ENCODE measurements at regions not wholly inside any gene's neighbourhood (a gene's known extent, or its start where the extent isn't known, plus 50 kb on each side); places are given as distances from the start of the nearest gene placed in this dataset.

GRCh38 chr1:61616830-61617229 is 108.1 kb downstream of the TM2D1 start:
- DNase-seq (ENCODE audit: low read depth in 1 of 2, low spot score in 2 of 2) (no peak), FAIRE-seq (no peak)
- Histone ChIP-seq H3K23ac (ENCODE audit: insufficient read length) (no peak overlapping the region), H3K4me2 (ENCODE audit: insufficient read depth in 1 of 2, low read depth in 2 of 2, low read length in 2 of 2) (no peak overlapping the region), H3K9me3 (ENCODE audit: insufficient read depth in 2 of 2, low read depth in 1 of 2, low read length in 1 of 2) (no peaks in the 10 kb centered on the region), H4K91ac (replicated peaks; ENCODE audit: insufficient read length, low read length) (no peak overlapping the region), H2AFZ (ENCODE audit: low read length) (no peak overlapping the region), H3K23me2 (ENCODE audit: low read depth, low read length) (no peaks in the 10 kb centered on the region; the same call in 1 of the 2 replicates), H2BK120ac (replicated peaks; ENCODE audit: low read depth, low read length) (no peak overlapping the region), H4K5ac (ENCODE audit: insufficient read length, low read depth, low read length) (no peak overlapping the region), H3K4me1 (replicated peaks in 1 of 4; ENCODE audit: control insufficient read depth in 3 of 4, insufficient read depth in 4 of 4, low read length in 3 of 4) (peaks cover 0 to 5% (median 0%) of the 10 kb centered on the region in 4 experiments; a peak in 1 of 7 replicates), H3K27me3 (replicated peaks in 1 of 4; ENCODE audit: control insufficient read depth in 3 of 4, extremely low read depth in 1 of 4, insufficient read depth in 3 of 4, low read length in 3 of 4) (no peaks in the 10 kb centered on the region), H3K9ac (replicated peaks in 1 of 4; ENCODE audit: extremely low read depth in 1 of 4, low read depth in 3 of 4, low read length in 3 of 4) (no peak overlapping the region), H3K4me3 (ENCODE audit: extremely low read depth in 1 of 4, insufficient read depth in 2 of 4, low read depth in 3 of 4, low read length in 4 of 4) (no peak overlapping the region), H3K27ac (ENCODE audit: low read depth, low read length) (no peak overlapping the region), H4K8ac (ENCODE audit: extremely low read depth, insufficient read depth, low read length) (no peak overlapping the region), H2BK15ac (ENCODE audit: low read length) (no peak overlapping the region), H3K14ac (ENCODE audit: insufficient read length) (no peak overlapping the region), H3K36me3 (ENCODE audit: control insufficient read depth in 2 of 4, insufficient read depth in 4 of 4, low read length in 3 of 4) (no peaks in the 10 kb centered on the region), H3K79me1 (ENCODE audit: low read depth, low read length) (no peaks in the 10 kb centered on the region), H2BK12ac (ENCODE audit: low read depth, low read length) (no peak overlapping the region), H2AK5ac (ENCODE audit: low read depth, low read length) (no peak overlapping the region), H3K56ac (replicated peaks; ENCODE audit: insufficient read length, low read depth, low read length) (no peak overlapping the region), H3K18ac (ENCODE audit: extremely low read depth, low read length) (no peak overlapping the region), H2BK20ac (ENCODE audit: low read length) (no peak overlapping the region), H3K79me2 (ENCODE audit: control insufficient read depth in 1 of 2, insufficient read depth in 2 of 2, low read length in 2 of 2) (no peaks in the 10 kb centered on the region), H2BK5ac (ENCODE audit: low read depth, low read length) (no peak overlapping the region), H4K20me1 (replicated peaks in 1 of 2; ENCODE audit: control insufficient read depth in 1 of 2, insufficient read depth in 2 of 2, low read length in 2 of 2) (no peaks in the 10 kb centered on the region), H3K4ac (replicated peaks; ENCODE audit: insufficient read length, low read depth, low read length) (no peak overlapping the region)
- TF ChIP-seq KDM5A (IDR thresholded peaks at IDR 0.05; ENCODE audit: low read length): no peak
- no peak for TF ChIP-seq FOSL1 (IDR thresholded peaks at IDR 0.05; ENCODE audit: insufficient read depth, low read depth, low read length)
- TF ChIP-seq TEAD4 (IDR thresholded peaks at IDR 0.05; ENCODE audit: low read depth, low read length): no peak
- no peak for TF ChIP-seq E2F6 (IDR thresholded peaks at IDR 0.05)
- WGBS, 2 experiments (ENCODE audit: extremely low coverage in 1 of 2, insufficient coverage in 1 of 2, insufficient read length in 1 of 2, insufficient replicate concordance in 2 of 2, low coverage in 1 of 2, low lambda C conversion rate in 2 of 2, missing lambda C conversion rate in 1 of 2): 88% methylated on average over 3 of the region's 3 CpGs; no CpG with 5 or more reads in 1 of the 2 experiments
- POLR2A ChIA-PET (ENCODE audit: partially characterized antibody): interaction anchor here (0.7 kb wide), 1 partner anchor 10 kb away, joined by 3 read pairs; no protein-coding TSS in a partner anchor
- CTCF ChIA-PET (ENCODE audit: partially characterized antibody): no interaction called here
